ENCODE measurements at regions not wholly inside any gene's neighbourhood (a gene's known extent, or its start where the extent isn't known, plus 50 kb on each side); places are given as distances from the start of the nearest gene placed in this dataset.

DNA sequence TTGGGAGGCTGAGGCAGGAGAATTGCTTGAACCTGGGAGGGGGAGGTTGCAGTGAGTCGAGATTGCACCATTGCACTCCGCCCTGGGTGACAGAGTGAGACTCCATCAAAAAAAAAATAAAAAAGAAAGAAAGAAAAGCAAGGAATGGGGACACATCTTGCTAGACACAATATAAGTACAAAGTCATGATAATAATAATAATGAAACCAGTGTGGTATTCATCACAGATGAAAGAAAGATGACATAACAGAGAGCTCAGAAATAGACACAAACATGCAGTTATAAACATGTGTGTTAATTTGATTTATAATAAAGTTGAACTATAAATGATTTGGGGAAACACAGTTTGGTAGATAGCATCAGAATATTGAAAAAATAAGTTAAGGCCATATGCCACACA lies 264.1 kb downstream of the SRGAP2C start:
- Histone ChIP-seq H3K9me3 (ENCODE audit: control insufficient read depth, low read depth, low read length) (no peaks in the 10 kb centered on the region), H3K27me3 (ENCODE audit: control insufficient read depth, extremely low read depth, insufficient read depth, low read length) (no peaks in the 10 kb centered on the region), H3K9me1 (ENCODE audit: control insufficient read depth, extremely low read depth, insufficient read depth, low read length) (no peaks in the 10 kb centered on the region), H3K79me2 (ENCODE audit: control insufficient read depth, insufficient read depth, low read length) (no peaks in the 10 kb centered on the region), H4K20me1 (ENCODE audit: control insufficient read depth, extremely low read depth, insufficient read depth, low read length) (no peaks in the 10 kb centered on the region), H3K4me2 (ENCODE audit: control insufficient read depth, extremely low read depth, insufficient read depth, low read depth, low read length) (no peak overlapping the region), H3K27ac (ENCODE audit: control insufficient read depth, insufficient read depth, low read length) (no peak overlapping the region), H3K36me3 (ENCODE audit: control insufficient read depth in 2 of 2, extremely low read depth in 1 of 2, insufficient read depth in 2 of 2, low read length in 2 of 2) (no peaks in the 10 kb centered on the region), H3K9ac (ENCODE audit: control insufficient read depth, extremely low read depth, insufficient read depth, low read length) (no peak overlapping the region), H3K4me1 (ENCODE audit: control insufficient read depth, extremely low read depth, insufficient read depth, low read length) (no peaks in the 10 kb centered on the region), H2AFZ (ENCODE audit: control insufficient read depth, low read length) (no peak overlapping the region), H3K4me3 (ENCODE audit: control insufficient read depth in 2 of 3, extremely low read depth in 1 of 3, insufficient read depth in 2 of 3, low read depth in 1 of 3, low read length in 3 of 3) (no peak overlapping the region)
- DNase-seq (ENCODE audit: low read depth, low spot score) (no peak), FAIRE-seq (no peak)
- dilution Hi-C loops (cut with MboI; ENCODE audit: extremely low pct_ligation_motif_present, low sequenced_read_pairs), result no loop called here
- TF ChIP-seq, protein P1, sequence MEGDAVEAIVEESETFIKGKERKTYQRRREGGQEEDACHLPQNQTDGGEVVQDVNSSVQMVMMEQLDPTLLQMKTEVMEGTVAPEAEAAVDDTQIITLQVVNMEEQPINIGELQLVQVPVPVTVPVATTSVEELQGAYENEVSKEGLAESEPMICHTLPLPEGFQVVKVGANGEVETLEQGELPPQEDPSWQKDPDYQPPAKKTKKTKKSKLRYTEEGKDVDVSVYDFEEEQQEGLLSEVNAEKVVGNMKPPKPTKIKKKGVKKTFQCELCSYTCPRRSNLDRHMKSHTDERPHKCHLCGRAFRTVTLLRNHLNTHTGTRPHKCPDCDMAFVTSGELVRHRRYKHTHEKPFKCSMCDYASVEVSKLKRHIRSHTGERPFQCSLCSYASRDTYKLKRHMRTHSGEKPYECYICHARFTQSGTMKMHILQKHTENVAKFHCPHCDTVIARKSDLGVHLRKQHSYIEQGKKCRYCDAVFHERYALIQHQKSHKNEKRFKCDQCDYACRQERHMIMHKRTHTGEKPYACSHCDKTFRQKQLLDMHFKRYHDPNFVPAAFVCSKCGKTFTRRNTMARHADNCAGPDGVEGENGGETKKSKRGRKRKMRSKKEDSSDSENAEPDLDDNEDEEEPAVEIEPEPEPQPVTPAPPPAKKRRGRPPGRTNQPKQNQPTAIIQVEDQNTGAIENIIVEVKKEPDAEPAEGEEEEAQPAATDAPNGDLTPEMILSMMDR (optimal IDR thresholded peaks at IDR 0.05 in 1 of 3, IDR thresholded peaks at IDR 0.05 in 1 of 3, conservative IDR thresholded peaks at IDR 0.05 in 1 of 3; ENCODE audit: extremely low read depth in 1 of 3, insufficient read depth in 2 of 3, low read length in 3 of 3), result no peak
- no peak for TF ChIP-seq EZH2 (IDR thresholded peaks at IDR 0.05; ENCODE audit: low read length)

GRCh38 chr1:121452484-121452883 lies 267.7 kb downstream of the SRGAP2C start:
- dilution Hi-C loops (cut with MboI; ENCODE audit: extremely low pct_ligation_motif_present, low sequenced_read_pairs), result no loop called here
- no peak overlapping the region for H3K4me2 ChIP-seq (ENCODE audit: control insufficient read depth, extremely low read depth, insufficient read depth, low read depth, low read length)
- DNase-seq (ENCODE audit: low read depth, low spot score), result no peak
- TF ChIP-seq EZH2 (IDR thresholded peaks at IDR 0.05; ENCODE audit: low read length), result no peak
- TF ChIP-seq, protein P1 (optimal IDR thresholded peaks at IDR 0.05 in 1 of 3, IDR thresholded peaks at IDR 0.05 in 1 of 3, conservative IDR thresholded peaks at IDR 0.05 in 1 of 3; ENCODE audit: extremely low read depth in 1 of 3, insufficient read depth in 2 of 3, low read length in 3 of 3), result no peak
- H3K9me3 ChIP-seq (ENCODE audit: control insufficient read depth, low read depth, low read length), result no peaks in the 10 kb centered on the region
- H3K27ac ChIP-seq (ENCODE audit: control insufficient read depth, insufficient read depth, low read length), result no peak overlapping the region
- no peaks in the 10 kb centered on the region for H3K36me3 ChIP-seq (ENCODE audit: control insufficient read depth in 2 of 2, extremely low read depth in 1 of 2, insufficient read depth in 2 of 2, low read length in 2 of 2)
- no peak overlapping the region for H3K4me3 ChIP-seq (ENCODE audit: control insufficient read depth in 2 of 3, extremely low read depth in 1 of 3, insufficient read depth in 2 of 3, low read depth in 1 of 3, low read length in 3 of 3)
- FAIRE-seq, result no peak
- no peaks in the 10 kb centered on the region for H3K9me1 ChIP-seq (ENCODE audit: control insufficient read depth, extremely low read depth, insufficient read depth, low read length)
- no peak overlapping the region for H3K9ac ChIP-seq (ENCODE audit: control insufficient read depth, extremely low read depth, insufficient read depth, low read length)
- H3K4me1 ChIP-seq (ENCODE audit: control insufficient read depth, extremely low read depth, insufficient read depth, low read length), result no peaks in the 10 kb centered on the region
- H3K27me3 ChIP-seq (ENCODE audit: control insufficient read depth, extremely low read depth, insufficient read depth, low read length), result no peaks in the 10 kb centered on the region
- no peaks in the 10 kb centered on the region for H4K20me1 ChIP-seq (ENCODE audit: control insufficient read depth, extremely low read depth, insufficient read depth, low read length)
- H2AFZ ChIP-seq (ENCODE audit: control insufficient read depth, low read length), result no peak overlapping the region
- no peaks in the 10 kb centered on the region for H3K79me2 ChIP-seq (ENCODE audit: control insufficient read depth, insufficient read depth, low read length)
